ENCODE measurements at regions not wholly inside any gene's neighbourhood (a gene's known extent, or its start where the extent isn't known, plus 50 kb on each side); places are given as distances from the start of the nearest gene placed in this dataset.

DNA sequence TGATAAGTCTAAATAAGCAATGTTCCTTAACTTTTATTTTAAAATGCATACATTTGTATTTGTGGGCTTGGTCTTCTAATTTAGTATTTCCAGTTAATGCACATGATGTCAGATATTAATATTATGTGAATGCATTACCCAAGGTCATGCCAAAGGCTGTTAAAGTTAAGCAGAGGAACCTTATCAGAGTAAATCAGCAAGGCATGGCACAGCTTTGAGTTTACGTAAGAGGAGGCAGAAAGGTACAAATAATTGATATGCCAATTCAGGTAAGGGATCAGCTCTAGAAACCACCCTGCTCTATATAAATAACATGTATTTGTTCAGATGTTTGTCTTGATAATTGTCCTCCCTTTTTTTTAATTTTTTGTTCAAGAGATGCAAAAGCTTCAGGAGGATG lies 64.5 kb upstream of the CHRM3 start:
- TF ChIP-seq POLR2AphosphoS5 (IDR thresholded peaks at IDR 0.05; ENCODE audit: borderline replicate concordance, low read depth, low read length) (no peak), EZH2 (IDR thresholded peaks at IDR 0.05) (no peak), FOXP2 (optimal IDR thresholded peaks at IDR 0.05; ENCODE audit: control extremely low read depth, extremely low read length, insufficient read depth) (no peak)

All from SK-N-MC (cell line).